Ovary (tissue), 3 donors: ENCODE measurements at regions not wholly inside any gene's neighbourhood (a gene's known extent, or its start where the extent isn't known, plus 50 kb on each side); places are given as distances from the start of the nearest gene placed in this dataset.
"Not testable (repeated sequence)": the region's sequence is repeated elsewhere in the genome, so short reads cannot be mapped to it uniquely, and the experiment has no call there.

ENCODE experiments used
- POLR2A ChIP-seq: fragments of 450-650 bp; IDR thresholded peaks from one replicate; pipeline ENCODE4 v1.6.1; 2017; ENCODE audit warnings: antibody characterized with exemption, mild to moderate bottlenecking, moderate library complexity
- TF ChIP-seq, protein P1 (sequence below), 3 donors: fragments of 450-650 bp in 2 of 3; fragments of 200-600 bp in 1 of 3; IDR thresholded peaks; one replicate each; pipeline versions ENCODE4 v1.5.1 to v1.8.0; 2016 to 2022; ENCODE audit warnings: antibody characterized with exemption in 3 of 3, mild to moderate bottlenecking in 1 of 3
- donor health status: DM: no; HTN: no; CAD: no.

DNA sequence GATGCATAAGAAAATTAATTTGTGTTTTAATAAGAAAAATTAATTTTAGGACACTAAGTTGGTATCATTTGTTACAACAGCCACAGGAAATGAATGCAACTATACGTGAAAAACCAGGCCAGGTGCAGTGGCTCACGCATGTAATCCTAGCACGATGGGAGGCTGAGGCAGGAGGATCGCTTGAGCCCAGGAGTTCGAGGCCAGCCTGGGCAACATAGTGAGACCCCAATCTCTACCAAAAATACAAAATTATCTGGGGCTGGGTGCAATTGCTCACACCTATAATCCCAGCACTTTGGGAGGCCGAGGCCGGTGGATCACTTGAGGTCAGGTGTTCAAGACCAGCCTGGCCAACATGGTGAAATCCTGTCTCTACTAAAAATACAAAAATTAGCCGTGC lies 132.2 kb upstream of the CIBAR2 start:
- not testable (repeated sequence) for TF ChIP-seq POLR2A
- TF ChIP-seq, protein P1, sequence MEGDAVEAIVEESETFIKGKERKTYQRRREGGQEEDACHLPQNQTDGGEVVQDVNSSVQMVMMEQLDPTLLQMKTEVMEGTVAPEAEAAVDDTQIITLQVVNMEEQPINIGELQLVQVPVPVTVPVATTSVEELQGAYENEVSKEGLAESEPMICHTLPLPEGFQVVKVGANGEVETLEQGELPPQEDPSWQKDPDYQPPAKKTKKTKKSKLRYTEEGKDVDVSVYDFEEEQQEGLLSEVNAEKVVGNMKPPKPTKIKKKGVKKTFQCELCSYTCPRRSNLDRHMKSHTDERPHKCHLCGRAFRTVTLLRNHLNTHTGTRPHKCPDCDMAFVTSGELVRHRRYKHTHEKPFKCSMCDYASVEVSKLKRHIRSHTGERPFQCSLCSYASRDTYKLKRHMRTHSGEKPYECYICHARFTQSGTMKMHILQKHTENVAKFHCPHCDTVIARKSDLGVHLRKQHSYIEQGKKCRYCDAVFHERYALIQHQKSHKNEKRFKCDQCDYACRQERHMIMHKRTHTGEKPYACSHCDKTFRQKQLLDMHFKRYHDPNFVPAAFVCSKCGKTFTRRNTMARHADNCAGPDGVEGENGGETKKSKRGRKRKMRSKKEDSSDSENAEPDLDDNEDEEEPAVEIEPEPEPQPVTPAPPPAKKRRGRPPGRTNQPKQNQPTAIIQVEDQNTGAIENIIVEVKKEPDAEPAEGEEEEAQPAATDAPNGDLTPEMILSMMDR (IDR thresholded peaks at IDR 0.05) = not testable (repeated sequence)
